ENCODE measurements at regions not wholly inside any gene's neighbourhood (a gene's known extent, or its start where the extent isn't known, plus 50 kb on each side); places are given as distances from the start of the nearest gene placed in this dataset.

- Histone ChIP-seq H3K79me2 (ENCODE audit: insufficient read depth, low read length) (no peaks in the 10 kb centered on the region), H3K9me3 (ENCODE audit: control insufficient read depth in 1 of 2, insufficient read depth in 1 of 2, low read depth in 1 of 2, low read length in 2 of 2) (no peaks in the 10 kb centered on the region), H3K27ac (ENCODE audit: low read depth, low read length) (no peak overlapping the region), H3K27me3 (ENCODE audit: insufficient read depth, low read length) (no peaks in the 10 kb centered on the region), H3K9ac (ENCODE audit: low read length) (no peak overlapping the region), H3K4me1 (ENCODE audit: control insufficient read depth in 1 of 2, insufficient read depth in 2 of 2, low read length in 2 of 2) (no peaks in the 10 kb centered on the region), H2AFZ (ENCODE audit: low read depth, low read length, poor library complexity, severe bottlenecking) (no peak overlapping the region), H3K4me3 (replicated peaks in 1 of 2; ENCODE audit: low read depth in 1 of 2, low read length in 2 of 2) (no peak overlapping the region), H3K4me2 (ENCODE audit: low read length) (no peak overlapping the region), H4K20me1 (ENCODE audit: insufficient read depth) (no peaks in the 10 kb centered on the region), H3K36me3 (ENCODE audit: control insufficient read depth in 1 of 2, insufficient read depth in 2 of 2, low read length in 2 of 2) (no peaks in the 10 kb centered on the region), H3K9me2 (ENCODE audit: insufficient read depth) (no peaks in the 10 kb centered on the region)
- intact Hi-C loops (cut with micrococcal nuclease), result no loop called here
- no peak for ATAC-seq
- no peak for TF ChIP-seq FOSL1 (IDR thresholded peaks at IDR 0.05; ENCODE audit: low read depth)
- TF ChIP-seq SIN3A (IDR thresholded peaks at IDR 0.05; ENCODE audit: low read depth), result no peak
- no peak for TF ChIP-seq EGR1 (IDR thresholded peaks at IDR 0.05; ENCODE audit: low read depth)
- no peak for TF ChIP-seq ZBTB33 (IDR thresholded peaks at IDR 0.05; ENCODE audit: extremely low read depth, insufficient replicate concordance, low read length)
- TF ChIP-seq SP1 (IDR thresholded peaks at IDR 0.05; ENCODE audit: low read depth), result no peak
- TF ChIP-seq CBX3 (IDR thresholded peaks at IDR 0.05; ENCODE audit: low read depth), result no peak
- TF ChIP-seq ZFX (IDR thresholded peaks at IDR 0.05), result no peak
- TF ChIP-seq REST (IDR thresholded peaks at IDR 0.05; ENCODE audit: low read depth), result no peak
- TF ChIP-seq EZH2phosphoT487 (IDR thresholded peaks at IDR 0.05; ENCODE audit: borderline replicate concordance), result no peak
- TF ChIP-seq ATF3 (IDR thresholded peaks at IDR 0.05), result no peak
- TF ChIP-seq ZNF274 (IDR thresholded peaks at IDR 0.05; ENCODE audit: low read depth, low read length), result no peak
- TF ChIP-seq CEBPB (IDR thresholded peaks at IDR 0.05; ENCODE audit: low read depth), result no peak
- no peak for TF ChIP-seq YY1 (IDR thresholded peaks at IDR 0.05; ENCODE audit: extremely low read depth, insufficient replicate concordance, low read depth, low read length)
- TF ChIP-seq MAX (IDR thresholded peaks at IDR 0.05), result no peak
- no peak for TF ChIP-seq POLR2AphosphoS5 (IDR thresholded peaks at IDR 0.05; ENCODE audit: low read depth, low read length)
- TF ChIP-seq CTCF (IDR thresholded peaks at IDR 0.05 in 2 of 3, conservative IDR thresholded peaks at IDR 0.05 in 1 of 3; ENCODE audit: borderline replicate concordance in 1 of 3, insufficient read depth in 1 of 3, low read depth in 2 of 3, low read length in 2 of 3), result no peak
- RAD21 ChIA-PET (ENCODE audit: low non-redundant PET in 1 of 2, low total read pairs in 2 of 2, uncharacterized antibody in 2 of 2, unreplicated experiment in 2 of 2), result no interaction called here
- DNase-seq (ENCODE audit: low read depth, low spot score), result no peak
- POLR2A ChIA-PET, result no interaction called here
- no TSS peak for BruUV-seq (replicated peaks)
- CTCF ChIA-PET, result no interaction called here
Observed at GRCh38 chr11:35888961-35889360, 54.9 kb upstream of the LDLRAD3 start.
